GM18505 (cell line): ENCODE measurements at regions not wholly inside any gene's neighbourhood (a gene's known extent, or its start where the extent isn't known, plus 50 kb on each side); places are given as distances from the start of the nearest gene placed in this dataset.

Source experiments
- ATAC-seq: cut with Tn5 transposase; IDR thresholded peaks from one replicate; pipeline ENCODE4 v1.9.1; 2021; ENCODE audit not compliant: unreplicated experiment
- POLR2A ChIP-seq: IDR thresholded peaks from 4 replicates; pipeline ENCODE4 v1.6.1; 2011; ENCODE audit warnings: borderline replicate concordance; ENCODE audit not compliant: insufficient read depth, insufficient read length; ENCODE audit errors: extremely low read depth

DNA sequence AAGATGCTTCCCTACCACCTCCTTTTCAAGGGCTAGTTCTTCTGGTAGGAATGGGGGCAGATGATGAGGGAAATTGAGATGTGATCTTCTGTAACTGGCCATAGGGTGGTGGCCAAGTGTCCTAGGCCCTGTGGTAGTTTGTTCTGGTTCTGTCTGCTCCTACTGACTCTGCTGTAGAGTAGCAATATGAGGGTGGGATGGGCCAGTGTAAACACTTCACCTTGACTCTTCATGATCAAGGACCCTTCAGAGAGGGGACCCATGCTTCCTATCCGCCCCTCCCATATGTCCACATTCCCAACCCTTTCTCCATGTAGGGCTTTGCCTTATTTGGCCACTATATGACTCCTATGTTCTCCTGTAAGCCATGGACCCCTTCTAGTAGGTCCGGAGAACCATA, 230.3 kb upstream of the SESN3 start:
- no peak for TF ChIP-seq POLR2A
- no peak for ATAC-seq

DNA sequence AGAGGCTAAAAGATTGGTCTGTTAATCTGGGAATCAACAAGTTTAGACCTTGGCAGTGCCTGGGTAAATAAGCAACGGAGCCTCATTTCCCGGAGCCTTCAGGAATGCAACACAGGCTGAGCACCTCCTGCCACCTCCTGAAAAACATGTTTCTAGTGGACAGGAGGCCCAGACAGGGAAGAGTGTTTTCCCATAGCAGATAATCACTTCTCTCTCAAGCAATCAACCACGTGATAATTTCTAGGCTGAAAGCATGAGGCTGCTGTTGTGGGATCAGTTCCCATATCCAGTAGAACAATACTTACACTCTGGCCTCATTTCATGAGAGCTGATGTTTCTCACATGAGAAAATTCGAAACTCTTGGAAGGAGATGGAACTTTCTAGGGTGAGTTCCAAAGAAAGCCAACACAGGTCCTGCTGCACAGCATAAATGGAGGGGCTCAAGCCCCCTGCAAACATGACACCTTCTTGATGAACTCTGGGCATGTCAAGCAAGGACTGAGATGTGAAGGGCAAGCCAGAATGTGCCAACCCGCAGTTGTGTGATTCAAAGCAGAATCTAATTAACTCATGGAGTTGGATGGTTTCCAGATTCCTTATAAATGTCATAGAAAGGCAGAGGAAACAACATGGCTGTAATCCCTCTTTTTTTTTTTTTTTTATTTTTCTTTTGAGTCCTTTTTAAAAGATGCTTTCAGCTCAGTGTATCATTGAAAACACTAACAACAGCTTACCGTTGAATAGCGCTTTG, 228.5 kb upstream of the SESN3 start:
- no peak for ATAC-seq
- no peak for TF ChIP-seq POLR2A

DNA sequence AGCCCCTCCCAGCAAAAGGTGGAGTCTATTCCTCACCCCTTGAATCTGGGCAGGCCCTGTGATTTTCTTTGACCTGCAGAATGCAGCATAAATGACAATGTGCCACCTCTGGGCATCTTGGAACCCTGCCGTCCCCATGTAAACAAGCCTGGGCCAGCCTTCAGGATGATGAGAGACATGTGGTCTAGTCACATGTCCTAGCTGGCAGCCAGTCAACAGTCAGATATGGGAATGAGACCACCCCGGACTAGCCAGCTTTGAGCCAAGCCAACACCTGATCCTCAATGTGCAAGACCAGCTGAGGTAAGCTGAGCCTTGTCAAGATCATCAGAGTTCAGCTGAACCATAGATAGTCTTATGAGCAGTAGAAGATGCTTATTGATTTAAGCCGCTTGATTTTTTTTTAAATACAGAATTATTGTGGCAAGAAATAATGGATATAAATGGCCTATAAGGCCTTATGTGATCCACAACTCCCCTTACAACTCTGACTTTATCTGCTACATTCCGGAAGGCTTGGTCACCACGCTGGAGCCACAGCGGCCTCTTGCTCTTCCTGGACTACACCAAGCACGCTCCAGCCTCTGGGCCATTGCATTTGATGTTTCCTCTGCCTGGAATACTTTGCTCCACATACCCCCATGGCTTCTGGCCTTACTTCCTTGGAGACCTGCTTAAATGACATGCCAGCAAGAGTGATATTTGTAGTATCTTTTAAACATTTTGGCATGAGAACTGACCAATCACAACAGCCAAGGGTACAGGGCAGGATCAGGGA, 225.9 kb upstream of the SESN3 start:
- TF ChIP-seq POLR2A, result no peak
- ATAC-seq, result no peak

DNA sequence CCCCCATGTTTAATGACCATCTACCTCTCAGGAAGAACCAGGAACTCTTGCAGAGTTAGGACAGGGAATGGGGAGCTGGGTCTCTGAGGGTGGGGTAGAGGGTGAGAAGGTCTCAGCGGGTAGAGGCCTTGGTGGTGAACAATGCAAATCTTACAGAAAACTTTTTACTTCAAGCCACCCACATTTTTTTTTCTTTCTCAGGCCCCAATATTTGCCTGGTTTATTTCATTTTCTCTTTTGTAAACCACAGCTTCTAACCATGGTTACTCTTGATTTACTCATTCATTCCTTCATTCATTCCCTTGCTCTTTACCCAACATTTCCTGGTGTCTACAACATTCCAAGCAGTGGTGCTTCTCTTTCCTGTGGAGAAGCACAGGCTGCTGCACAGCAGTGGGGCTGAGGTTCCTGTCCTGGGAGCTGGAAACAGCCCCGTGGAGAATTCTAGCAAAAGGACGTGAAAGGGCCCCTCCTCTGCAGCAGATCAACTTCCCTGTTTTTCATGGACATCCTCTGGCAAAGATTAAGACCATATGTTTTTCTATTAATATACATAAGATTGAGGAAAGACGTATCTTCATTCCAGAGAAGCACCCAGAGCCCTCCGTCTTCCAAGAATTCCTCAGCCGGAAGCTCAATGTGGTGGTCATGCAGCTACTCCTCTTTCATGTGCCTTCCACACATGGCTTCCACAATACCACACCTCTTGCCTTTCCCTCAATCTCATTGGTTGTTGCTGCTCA, 224.4 kb upstream of the SESN3 start:
- TF ChIP-seq POLR2A, result no peak
- ATAC-seq, result no peak

GRCh38 chr11:95453616-95454171, 222.7 kb upstream of the SESN3 start:
- TF ChIP-seq POLR2A, result no peak
- ATAC-seq, result no peak

GRCh38 chr11:95451682-95452081, 220.7 kb upstream of the SESN3 start:
- no peak for ATAC-seq
- no peak for TF ChIP-seq POLR2A

- no peak for ATAC-seq
- no peak for TF ChIP-seq POLR2A
Measured at GRCh38 chr11:95451261-95451660, 220.3 kb upstream of the SESN3 start.

GRCh38 chr11:95450547-95451123, 219.6 kb upstream of the SESN3 start:
- no peak for TF ChIP-seq POLR2A
- ATAC-seq, result no peak

GRCh38 chr11:95445746-95446333, 214.8 kb upstream of the SESN3 start:
- no peak for ATAC-seq
- TF ChIP-seq POLR2A, result no peak

DNA sequence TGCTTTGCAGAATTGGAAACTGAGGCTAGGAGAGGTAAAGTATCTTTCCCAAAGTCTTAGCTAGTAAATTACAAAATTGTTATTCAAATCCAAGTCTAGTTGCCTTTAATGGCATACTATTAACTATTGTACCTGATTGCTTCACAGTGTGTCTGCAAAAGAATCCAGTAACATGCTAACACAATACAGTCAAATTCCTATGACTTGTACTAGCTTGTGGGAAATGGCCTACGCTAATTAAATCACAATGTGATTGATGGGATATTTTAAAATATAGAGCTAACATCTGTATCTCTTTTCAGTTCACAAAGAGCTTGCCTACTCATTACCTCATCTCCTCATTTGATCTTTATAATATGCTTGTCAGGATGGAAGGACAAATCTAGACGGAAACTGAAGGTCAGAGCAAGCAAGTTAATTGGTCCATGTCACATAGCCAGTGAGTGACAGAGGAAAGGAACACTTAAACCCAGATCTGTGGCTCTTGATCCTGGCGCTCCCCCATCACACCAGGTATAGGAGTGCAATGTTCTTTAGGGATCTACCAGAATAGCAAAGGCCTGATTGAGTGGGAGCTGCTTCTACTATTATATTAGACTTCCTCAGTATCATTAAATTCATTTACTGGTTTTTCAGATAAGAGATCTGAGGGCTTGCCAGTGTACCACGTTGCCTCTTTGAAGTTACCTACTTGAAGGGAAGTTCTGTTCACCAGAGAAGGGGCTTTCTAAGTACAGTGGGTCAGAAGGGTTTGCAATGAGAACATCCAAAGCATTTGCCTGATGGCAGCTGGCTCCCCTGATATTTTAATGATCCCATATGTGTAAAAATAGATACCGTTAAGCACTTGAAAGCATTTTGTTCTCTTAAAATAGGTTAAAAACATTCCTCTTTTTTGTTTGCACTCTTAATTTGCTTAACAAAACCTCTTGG, 213.6 kb upstream of the SESN3 start:
- no peak for ATAC-seq
- no peak for TF ChIP-seq POLR2A

DNA sequence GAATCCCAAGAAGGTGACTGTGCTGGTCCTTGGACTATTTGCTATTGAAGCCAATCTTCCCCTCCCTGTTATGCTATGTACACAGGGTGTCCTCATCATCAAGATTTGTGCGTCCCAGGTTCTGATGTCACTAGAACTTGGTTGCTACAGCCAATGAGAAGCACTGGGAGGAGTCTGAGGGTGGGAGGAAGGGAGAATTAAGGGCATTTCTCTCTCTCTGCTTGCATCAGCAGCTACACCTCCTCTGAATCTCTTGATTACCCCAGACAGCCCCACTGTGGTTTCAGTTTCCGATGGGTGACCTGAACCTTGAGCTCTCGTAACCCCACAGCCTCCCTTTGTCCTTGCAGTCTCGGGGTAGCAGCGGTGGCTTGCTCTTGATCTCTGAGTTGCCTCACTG, 212.4 kb upstream of the SESN3 start:
- no peak for TF ChIP-seq POLR2A
- ATAC-seq, result peak; percentile 62
